ENCODE measurements at regions not wholly inside any gene's neighbourhood (a gene's known extent, or its start where the extent isn't known, plus 50 kb on each side); places are given as distances from the start of the nearest gene placed in this dataset.

GRCh38 chr11:45748801-45749200 lies 56.1 kb upstream of the SLC35C1 start:
- no peaks in the 10 kb centered on the region for H3K36me3 ChIP-seq
- DNase-seq (ENCODE audit: low spot score in 2 of 2) = no peak
- peaks cover 0 to 17% of the 10 kb centered on the region in 2 donors for H3K27me3 ChIP-seq
- no peak overlapping the region for H3K27ac ChIP-seq
- intact Hi-C loops (cut with DNase I; ENCODE audit: low total_unique reads) = no loop called here
- no peaks in the 10 kb centered on the region for H3K4me1 ChIP-seq
- TF ChIP-seq POLR2A (IDR thresholded peaks at IDR 0.05) = no peak
- TF ChIP-seq, protein P1, sequence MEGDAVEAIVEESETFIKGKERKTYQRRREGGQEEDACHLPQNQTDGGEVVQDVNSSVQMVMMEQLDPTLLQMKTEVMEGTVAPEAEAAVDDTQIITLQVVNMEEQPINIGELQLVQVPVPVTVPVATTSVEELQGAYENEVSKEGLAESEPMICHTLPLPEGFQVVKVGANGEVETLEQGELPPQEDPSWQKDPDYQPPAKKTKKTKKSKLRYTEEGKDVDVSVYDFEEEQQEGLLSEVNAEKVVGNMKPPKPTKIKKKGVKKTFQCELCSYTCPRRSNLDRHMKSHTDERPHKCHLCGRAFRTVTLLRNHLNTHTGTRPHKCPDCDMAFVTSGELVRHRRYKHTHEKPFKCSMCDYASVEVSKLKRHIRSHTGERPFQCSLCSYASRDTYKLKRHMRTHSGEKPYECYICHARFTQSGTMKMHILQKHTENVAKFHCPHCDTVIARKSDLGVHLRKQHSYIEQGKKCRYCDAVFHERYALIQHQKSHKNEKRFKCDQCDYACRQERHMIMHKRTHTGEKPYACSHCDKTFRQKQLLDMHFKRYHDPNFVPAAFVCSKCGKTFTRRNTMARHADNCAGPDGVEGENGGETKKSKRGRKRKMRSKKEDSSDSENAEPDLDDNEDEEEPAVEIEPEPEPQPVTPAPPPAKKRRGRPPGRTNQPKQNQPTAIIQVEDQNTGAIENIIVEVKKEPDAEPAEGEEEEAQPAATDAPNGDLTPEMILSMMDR (IDR thresholded peaks at IDR 0.05) = no peak
- no peak for TF ChIP-seq POLR2AphosphoS5 (IDR thresholded peaks at IDR 0.05)
- no peak overlapping the region for H3K4me3 ChIP-seq
- no peaks in the 10 kb centered on the region for H3K9me3 ChIP-seq

GRCh38 chr11:45745065-45745811 lies 59.7 kb upstream of the SLC35C1 start:
- peak overlapping the region in 1 of 2 donors; percentile 35 for H3K27ac ChIP-seq
- DNase-seq (ENCODE audit: low spot score in 2 of 2) = no peak
- intact Hi-C loops (cut with DNase I; ENCODE audit: low total_unique reads) = no loop called here
- no peak for TF ChIP-seq POLR2AphosphoS5 (IDR thresholded peaks at IDR 0.05)
- TF ChIP-seq, protein P1 (IDR thresholded peaks at IDR 0.05) = no peak
- no peak for TF ChIP-seq POLR2A (IDR thresholded peaks at IDR 0.05)
- no peak overlapping the region for H3K4me3 ChIP-seq
- peaks cover 0 to 3% of the 10 kb centered on the region in 2 donors for H3K27me3 ChIP-seq
- no peaks in the 10 kb centered on the region for H3K36me3 ChIP-seq
- no peaks in the 10 kb centered on the region for H3K9me3 ChIP-seq
- H3K4me1 ChIP-seq = no peaks in the 10 kb centered on the region

DNA sequence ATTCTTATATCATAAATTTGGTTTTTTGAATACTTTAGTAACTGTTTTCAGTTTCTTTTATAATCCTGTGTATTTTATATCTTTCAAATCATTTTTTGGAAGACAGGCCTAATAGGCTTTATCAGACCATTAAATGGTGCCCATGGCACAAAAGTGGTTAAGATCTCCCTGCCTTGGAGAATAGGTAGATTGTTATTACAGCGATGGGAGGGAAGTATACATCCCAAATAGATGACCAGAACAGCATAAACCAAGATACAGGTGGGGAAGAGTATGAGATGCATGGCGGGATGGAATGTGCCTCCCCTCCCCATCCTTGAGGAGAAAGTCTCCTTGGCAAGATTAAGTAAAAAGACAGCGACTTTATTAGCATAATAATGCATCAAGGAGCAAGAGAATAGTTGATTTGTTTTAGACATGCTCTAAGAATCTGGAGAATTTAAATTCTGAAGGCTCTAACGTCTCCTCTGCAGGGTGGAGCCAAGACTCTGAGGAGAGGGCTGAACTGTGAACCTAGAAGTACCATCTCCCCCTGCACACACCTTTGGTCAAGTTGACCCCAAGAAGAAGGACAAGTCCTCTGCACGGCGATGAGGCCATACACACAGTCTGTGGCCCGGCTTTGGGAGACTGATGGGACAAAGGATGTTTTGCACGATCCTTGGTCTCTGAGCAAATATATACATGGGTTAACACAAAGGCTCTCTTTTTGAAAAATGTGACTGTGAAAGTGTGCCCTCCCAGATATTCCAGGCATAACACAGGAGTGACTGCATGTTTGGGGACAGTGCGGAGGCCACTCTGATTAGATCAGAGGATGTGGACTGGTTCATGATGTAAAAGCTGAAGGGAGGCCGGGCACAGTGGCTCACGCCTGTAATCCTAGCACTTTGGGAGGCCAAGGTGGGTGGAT lies 61.1 kb upstream of the SLC35C1 start:
- Histone ChIP-seq H3K4me1 (no peaks in the 10 kb centered on the region), H3K9me3 (no peaks in the 10 kb centered on the region), H3K4me3 (no peak overlapping the region), H3K27me3 (no peaks in the 10 kb centered on the region), H3K27ac (peak overlapping the region in 1 of 2 donors; percentile 43), H3K36me3 (no peaks in the 10 kb centered on the region)
- intact Hi-C loops (cut with DNase I; ENCODE audit: low total_unique reads) = no loop called here
- DNase-seq (ENCODE audit: low spot score in 2 of 2) = no peak
- TF ChIP-seq POLR2A (IDR thresholded peaks at IDR 0.05) = no peak
- TF ChIP-seq, protein P1 (IDR thresholded peaks at IDR 0.05) = no peak
- no peak for TF ChIP-seq POLR2AphosphoS5 (IDR thresholded peaks at IDR 0.05)

DNA sequence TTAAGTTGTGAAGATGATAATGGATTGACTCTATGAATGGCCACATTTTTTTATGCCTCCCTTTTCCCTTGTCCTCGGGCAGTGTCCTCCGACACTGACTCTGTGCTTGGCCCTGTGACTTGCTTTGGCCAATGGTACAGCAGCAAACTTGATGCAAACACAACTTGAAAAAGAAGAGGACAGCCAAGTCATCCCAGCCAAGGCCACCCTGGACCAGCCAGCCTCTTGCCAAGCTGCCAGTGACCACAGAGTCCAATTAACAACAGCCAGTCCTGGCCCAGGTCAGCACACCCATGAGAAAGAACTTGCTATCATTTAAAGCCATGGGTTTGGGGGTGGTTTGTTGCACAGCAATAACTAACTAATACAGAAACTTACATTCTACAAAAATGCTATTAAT lies 63.4 kb upstream of the SLC35C1 start:
- intact Hi-C loops (cut with DNase I; ENCODE audit: low total_unique reads) = no loop called here
- H3K27ac ChIP-seq = no peak overlapping the region
- H3K36me3 ChIP-seq = no peaks in the 10 kb centered on the region
- no peaks in the 10 kb centered on the region for H3K9me3 ChIP-seq
- DNase-seq (ENCODE audit: low spot score in 2 of 2) = no peak
- H3K4me3 ChIP-seq = no peak overlapping the region
- no peaks in the 10 kb centered on the region for H3K27me3 ChIP-seq
- TF ChIP-seq POLR2A (IDR thresholded peaks at IDR 0.05) (no peak), POLR2AphosphoS5 (IDR thresholded peaks at IDR 0.05) (no peak)
- TF ChIP-seq, protein P1 (IDR thresholded peaks at IDR 0.05) = no peak
- no peaks in the 10 kb centered on the region for H3K4me1 ChIP-seq

GRCh38 chr11:45741032-45741431 lies 63.9 kb upstream of the SLC35C1 start:
- no peaks in the 10 kb centered on the region for H3K36me3 ChIP-seq
- DNase-seq (ENCODE audit: low spot score in 2 of 2) = no peak
- no peak overlapping the region for H3K27ac ChIP-seq
- no peaks in the 10 kb centered on the region for H3K9me3 ChIP-seq
- H3K4me1 ChIP-seq = no peaks in the 10 kb centered on the region
- no peak overlapping the region for H3K4me3 ChIP-seq
- TF ChIP-seq, protein P1 (IDR thresholded peaks at IDR 0.05) = no peak
- TF ChIP-seq POLR2A (IDR thresholded peaks at IDR 0.05) (no peak), POLR2AphosphoS5 (IDR thresholded peaks at IDR 0.05) (no peak)
- H3K27me3 ChIP-seq = no peaks in the 10 kb centered on the region
- intact Hi-C loops (cut with DNase I; ENCODE audit: low total_unique reads) = no loop called here
